Upper lobe of left lung (tissue), 4 donors: ENCODE measurements at regions not wholly inside any gene's neighbourhood (a gene's known extent, or its start where the extent isn't known, plus 50 kb on each side); places are given as distances from the start of the nearest gene placed in this dataset.

Experiments
- CTCF ChIP-seq, 6 experiments: fragments of 450-650 bp in 4 of 6; fragments of 200-600 bp in 2 of 6; sonication (generic) in 2 of 6; IDR thresholded peaks; one replicate each; pipeline ENCODE4 v1.5.1; 2016 to 2019; ENCODE audit warnings: antibody characterized with exemption in 6 of 6
- POLR2A ChIP-seq, 4 donors: fragments of 450-650 bp; IDR thresholded peaks; one replicate each; pipeline ENCODE4 v1.5.1; 2016 to 2017; ENCODE audit warnings: antibody characterized with exemption in 4 of 4, mild to moderate bottlenecking in 2 of 4
- POLR2AphosphoS5 ChIP-seq, 2 donors: sonication (generic); formaldehyde crosslinking; IDR thresholded peaks; one replicate each; pipeline ENCODE4 v1.5.1; 2017; ENCODE audit warnings: antibody characterized with exemption in 2 of 2

DNA sequence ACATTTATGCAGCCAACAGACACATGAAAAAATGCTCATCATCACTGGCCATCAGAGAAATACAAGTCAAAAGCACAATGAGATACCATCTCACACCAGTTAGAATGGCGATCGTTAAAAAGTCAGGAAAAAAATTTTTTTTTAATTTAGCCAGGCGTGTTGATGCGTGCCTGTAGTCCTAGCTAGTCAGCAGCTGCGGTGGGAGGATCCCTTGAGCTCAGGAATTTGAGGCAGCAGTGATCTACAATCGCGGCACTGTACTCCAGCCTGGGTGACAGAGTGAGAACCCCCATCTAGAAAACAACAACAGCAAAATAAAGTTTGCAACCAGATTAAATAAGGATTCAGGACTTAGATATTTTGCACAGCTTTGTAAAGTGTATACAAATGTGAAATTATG, 65.7 kb upstream of the ALG13 start:
- no peak for TF ChIP-seq CTCF (IDR thresholded peaks at IDR 0.05)
- no peak for TF ChIP-seq POLR2A (IDR thresholded peaks at IDR 0.05)
- TF ChIP-seq POLR2AphosphoS5 (IDR thresholded peaks at IDR 0.05): no peak
